SK-N-SH treated with all-trans-retinoic acid at 6 μM for 48 hours (cell line): ENCODE measurements at regions not wholly inside any gene's neighbourhood (a gene's known extent, or its start where the extent isn't known, plus 50 kb on each side); places are given as distances from the start of the nearest gene placed in this dataset.

ENCODE experiments used
- ATAC-seq: fragments of 200-7000 bp; cut with Tn5 transposase; 3 replicates; pipeline ENCODE4 v1.9.1; 2020; ENCODE audit warnings: mild to moderate bottlenecking, moderate library complexity
- ARNTL ChIP-seq: fragments of 450-650 bp; formaldehyde crosslinking; IDR thresholded peaks from 2 replicates; pipeline ENCODE4 v1.5.0; 2020; ENCODE audit warnings: low read depth, mild to moderate bottlenecking, moderate library complexity, borderline replicate concordance
- BACH2 ChIP-seq: fragments of 250-450 bp; sonication (Bioruptor Pico); IDR thresholded peaks from 2 replicates; pipeline ENCODE4 v1.9.0; 2021; ENCODE audit warnings: mild to moderate bottlenecking, borderline replicate concordance
- CREB5 ChIP-seq: fragments of 250-450 bp; sonication (Bioruptor Pico); IDR thresholded peaks from 2 replicates; pipeline ENCODE4 v1.5.1; 2020; ENCODE audit warnings: low read depth, mild to moderate bottlenecking, moderate library complexity
- CSDC2 ChIP-seq: fragments of 250-450 bp; sonication (Bioruptor Pico); IDR thresholded peaks from 2 replicates; pipeline ENCODE4 v1.5.0; 2020; ENCODE audit warnings: mild to moderate bottlenecking, moderate library complexity
- CSRNP3 ChIP-seq: fragments of 250-450 bp; sonication (Bioruptor Pico); IDR thresholded peaks from 2 replicates; pipeline ENCODE4 v1.5.1; 2021; ENCODE audit warnings: mild to moderate bottlenecking, moderate library complexity
- ESRRG ChIP-seq: fragments of 250-450 bp; sonication (Bioruptor Pico); IDR thresholded peaks from 2 replicates; pipeline ENCODE4 v1.6.1; 2021; ENCODE audit warnings: mild to moderate bottlenecking
- GLIS3 ChIP-seq: fragments of 250-450 bp; sonication (Bioruptor Pico); IDR thresholded peaks from 2 replicates; pipeline ENCODE4 v1.5.0; 2020; ENCODE audit warnings: mild to moderate bottlenecking, moderate library complexity
- ISL1 ChIP-seq: fragments of 250-450 bp; sonication (Bioruptor Pico); IDR thresholded peaks from 2 replicates; pipeline ENCODE4 v2.1.2; 2022; ENCODE audit warnings: mild to moderate bottlenecking, moderate library complexity
- OSR1 ChIP-seq: fragments of 250-450 bp; sonication (Bioruptor Pico); IDR thresholded peaks from 2 replicates; pipeline ENCODE4 v1.8.0; 2022; ENCODE audit warnings: moderate library complexity, mild to moderate bottlenecking, inconsistent platforms
- PATZ1 ChIP-seq: fragments of 250-450 bp; sonication (Bioruptor Pico); IDR thresholded peaks from 2 replicates; pipeline ENCODE4 v1.8.0; 2020; ENCODE audit warnings: mild to moderate bottlenecking, moderate library complexity, borderline replicate concordance
- PPARA ChIP-seq: fragments of 250-450 bp; sonication (Bioruptor Pico); IDR thresholded peaks from 2 replicates; pipeline ENCODE4 v1.5.0; 2020; ENCODE audit warnings: mild to moderate bottlenecking, borderline replicate concordance
- SNAI2 ChIP-seq: fragments of 250-450 bp; sonication (Bioruptor Pico); IDR thresholded peaks from 2 replicates; pipeline ENCODE4 v1.5.0; 2020; ENCODE audit warnings: mild to moderate bottlenecking, moderate library complexity
- TCF4 ChIP-seq: fragments of 250-450 bp; sonication (Bioruptor Pico); IDR thresholded peaks from 2 replicates; pipeline ENCODE4 v1.8.0; 2021; ENCODE audit warnings: mild to moderate bottlenecking, moderate library complexity, borderline replicate concordance
- TOX ChIP-seq: fragments of 250-450 bp; sonication (Bioruptor Pico); IDR thresholded peaks from 2 replicates; pipeline ENCODE4 v1.8.0; 2021; ENCODE audit warnings: mild to moderate bottlenecking, moderate library complexity, borderline replicate concordance
- TSHZ2 ChIP-seq: fragments of 250-450 bp; sonication (Bioruptor Pico); IDR thresholded peaks from 2 replicates; pipeline ENCODE4 v1.5.0; 2020; ENCODE audit warnings: mild to moderate bottlenecking, moderate library complexity
- ZFP3 ChIP-seq: fragments of 250-450 bp; sonication (Bioruptor Pico); IDR thresholded peaks from 2 replicates; pipeline ENCODE4 v1.5.0; 2020; ENCODE audit warnings: mild to moderate bottlenecking, moderate library complexity
- ZNF565 ChIP-seq: fragments of 450-650 bp; formaldehyde crosslinking; conservative IDR thresholded peaks from 2 replicates; pipeline ENCODE4 v1.5.0; 2020; ENCODE audit warnings: low read depth, mild to moderate bottlenecking, moderate library complexity
- ZNF70 ChIP-seq: fragments of 450-650 bp; formaldehyde crosslinking; IDR thresholded peaks from 2 replicates; pipeline ENCODE4 v1.5.0; 2020; ENCODE audit warnings: mild to moderate bottlenecking, moderate library complexity
- ZNF8 ChIP-seq: fragments of 450-650 bp; formaldehyde crosslinking; IDR thresholded peaks from 2 replicates; pipeline ENCODE4 v1.5.0; 2020; ENCODE audit warnings: mild to moderate bottlenecking, moderate library complexity
- TF ChIP-seq, protein P1 (sequence below): fragments of 250-450 bp; sonication (Bioruptor Pico); IDR thresholded peaks from 2 replicates; pipeline ENCODE4 v1.8.0; 2021; ENCODE audit warnings: low read depth, mild to moderate bottlenecking, moderate library complexity, borderline replicate concordance

GRCh38 chr6:145036848-145037567 is 698.3 kb downstream of the EPM2A start:
- peak; percentile 61 for ATAC-seq
- TF ChIP-seq PATZ1 (peak; percentile 18; the same call in 1 of the 2 replicates), GLIS3 (CRISPR knock-in tag) (peak; percentile 29; the same call in 1 of the 2 replicates), BACH2 (CRISPR knock-in tag) (no peak), ZNF565 (CRISPR knock-in tag) (no peak), CREB5 (CRISPR knock-in tag) (no peak), CSDC2 (0 out of 2 replicates have a peak, but pooled peaks have one; percentile 27), OSR1 (no peak), TCF4 (CRISPR knock-in tag) (peak; percentile 52; the same call in 1 of the 2 replicates), TSHZ2 (CRISPR knock-in tag) (peak; percentile 77; the same call in 1 of the 2 replicates), ISL1 (CRISPR knock-in tag) (peak; percentile 91), ZNF70 (CRISPR knock-in tag) (no peak), ZNF8 (CRISPR knock-in tag) (no peak), PPARA (CRISPR knock-in tag) (no peak), CSRNP3 (no peak)

- no peak for TF ChIP-seq OSR1
- no peak for TF ChIP-seq ARNTL (CRISPR knock-in tag)
- no peak for TF ChIP-seq TOX
- TF ChIP-seq SNAI2 = no peak
- no peak for TF ChIP-seq ZNF8 (CRISPR knock-in tag)
- TF ChIP-seq PATZ1 = no peak
- TF ChIP-seq, protein P1, sequence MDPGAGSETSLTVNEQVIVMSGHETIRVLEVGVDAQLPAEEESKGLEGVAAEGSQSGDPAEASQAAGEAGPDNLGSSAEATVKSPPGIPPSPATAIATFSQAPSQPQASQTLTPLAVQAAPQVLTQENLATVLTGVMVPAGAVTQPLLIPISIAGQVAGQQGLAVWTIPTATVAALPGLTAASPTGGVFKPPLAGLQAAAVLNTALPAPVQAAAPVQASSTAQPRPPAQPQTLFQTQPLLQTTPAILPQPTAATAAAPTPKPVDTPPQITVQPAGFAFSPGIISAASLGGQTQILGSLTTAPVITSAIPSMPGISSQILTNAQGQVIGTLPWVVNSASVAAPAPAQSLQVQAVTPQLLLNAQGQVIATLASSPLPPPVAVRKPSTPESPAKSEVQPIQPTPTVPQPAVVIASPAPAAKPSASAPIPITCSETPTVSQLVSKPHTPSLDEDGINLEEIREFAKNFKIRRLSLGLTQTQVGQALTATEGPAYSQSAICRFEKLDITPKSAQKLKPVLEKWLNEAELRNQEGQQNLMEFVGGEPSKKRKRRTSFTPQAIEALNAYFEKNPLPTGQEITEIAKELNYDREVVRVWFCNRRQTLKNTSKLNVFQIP (CRISPR knock-in tag) = no peak
- TF ChIP-seq ISL1 (CRISPR knock-in tag) = no peak
- no peak for TF ChIP-seq ZFP3 (CRISPR knock-in tag)
- TF ChIP-seq ESRRG = no peak
- TF ChIP-seq BACH2 (CRISPR knock-in tag) = no peak
- ATAC-seq = no peak
These were observed 692.8 kb downstream of the EPM2A start for GRCh38 chr6:145042559-145042958.
